ENCODE measurements at regions not wholly inside any gene's neighbourhood (a gene's known extent, or its start where the extent isn't known, plus 50 kb on each side); places are given as distances from the start of the nearest gene placed in this dataset.
A peak's percentile ranks its signal among the peaks of the same experiment; 100 is the strongest.
"Not testable (repeated sequence)": the region's sequence is repeated elsewhere in the genome, so short reads cannot be mapped to it uniquely, and the experiment has no call there.

DNA sequence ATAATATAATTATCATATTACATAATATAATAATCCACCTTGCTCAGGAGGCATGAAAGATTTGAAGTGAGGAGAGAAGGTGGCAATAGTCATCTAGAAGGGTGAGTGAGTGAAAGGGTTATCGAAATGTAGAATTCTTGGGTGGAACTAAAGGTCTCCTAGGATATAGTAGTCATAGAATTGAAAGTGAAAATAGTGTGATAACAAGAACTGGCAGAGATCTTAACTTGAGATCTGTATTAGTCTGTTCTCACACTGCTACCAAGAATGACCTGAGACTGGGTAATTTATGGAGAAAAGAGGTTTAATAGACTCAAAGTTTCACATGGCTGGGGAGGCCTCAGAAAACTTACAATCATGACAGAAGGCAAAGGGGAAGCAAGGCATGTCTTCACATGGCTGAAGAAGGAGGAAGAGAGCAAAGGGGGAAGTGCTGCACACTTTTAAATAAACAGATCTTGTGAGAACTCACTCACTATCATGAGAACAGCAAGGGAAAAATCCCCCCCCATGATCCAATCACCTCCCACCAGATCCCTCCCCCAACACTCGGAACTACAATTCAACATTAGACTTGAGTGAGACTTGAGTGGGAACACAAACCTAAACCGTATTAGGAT is 351.5 kb downstream of the NR4A2 start:
- Mint-ChIP-seq H3K4me3 (ENCODE audit: unreplicated experiment) (no peak overlapping the region), H3K27ac (ENCODE audit: unreplicated experiment) (no peak overlapping the region), H3K9me3 (ENCODE audit: unreplicated experiment) (no peaks in the 10 kb centered on the region), H3K4me1 (ENCODE audit: low read depth, unreplicated experiment) (no peaks in the 10 kb centered on the region), H3K36me3 (ENCODE audit: unreplicated experiment) (no peaks in the 10 kb centered on the region), H3K27me3 (ENCODE audit: unreplicated experiment) (no peaks in the 10 kb centered on the region)
- DNase-seq = no peak
- TF ChIP-seq, protein P1, sequence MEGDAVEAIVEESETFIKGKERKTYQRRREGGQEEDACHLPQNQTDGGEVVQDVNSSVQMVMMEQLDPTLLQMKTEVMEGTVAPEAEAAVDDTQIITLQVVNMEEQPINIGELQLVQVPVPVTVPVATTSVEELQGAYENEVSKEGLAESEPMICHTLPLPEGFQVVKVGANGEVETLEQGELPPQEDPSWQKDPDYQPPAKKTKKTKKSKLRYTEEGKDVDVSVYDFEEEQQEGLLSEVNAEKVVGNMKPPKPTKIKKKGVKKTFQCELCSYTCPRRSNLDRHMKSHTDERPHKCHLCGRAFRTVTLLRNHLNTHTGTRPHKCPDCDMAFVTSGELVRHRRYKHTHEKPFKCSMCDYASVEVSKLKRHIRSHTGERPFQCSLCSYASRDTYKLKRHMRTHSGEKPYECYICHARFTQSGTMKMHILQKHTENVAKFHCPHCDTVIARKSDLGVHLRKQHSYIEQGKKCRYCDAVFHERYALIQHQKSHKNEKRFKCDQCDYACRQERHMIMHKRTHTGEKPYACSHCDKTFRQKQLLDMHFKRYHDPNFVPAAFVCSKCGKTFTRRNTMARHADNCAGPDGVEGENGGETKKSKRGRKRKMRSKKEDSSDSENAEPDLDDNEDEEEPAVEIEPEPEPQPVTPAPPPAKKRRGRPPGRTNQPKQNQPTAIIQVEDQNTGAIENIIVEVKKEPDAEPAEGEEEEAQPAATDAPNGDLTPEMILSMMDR (IDR thresholded peaks at IDR 0.05; ENCODE audit: partially characterized antibody, unreplicated experiment) = no peak

DNA sequence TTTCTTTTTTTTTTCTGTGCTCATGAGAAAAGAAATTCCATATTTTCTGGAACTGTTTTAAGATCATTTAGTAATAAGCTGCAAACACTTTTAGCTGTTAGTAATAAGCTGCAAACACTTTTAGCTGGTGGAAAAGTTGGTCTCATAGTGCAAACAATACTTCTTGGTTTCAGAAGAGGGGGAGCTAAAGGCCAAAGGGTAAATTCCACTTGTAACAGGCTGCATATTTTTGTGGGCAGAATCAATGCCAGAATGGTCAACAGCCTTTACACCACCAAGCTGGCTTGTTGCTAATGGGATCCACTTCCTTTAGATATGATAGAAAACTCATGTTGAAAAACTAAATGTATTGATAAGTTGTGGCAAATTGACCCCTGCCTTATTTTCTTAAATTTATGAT is 356.8 kb downstream of the NR4A2 start:
- no peaks in the 10 kb centered on the region for H3K27me3 Mint-ChIP-seq (ENCODE audit: unreplicated experiment)
- H3K36me3 Mint-ChIP-seq (ENCODE audit: unreplicated experiment) = no peaks in the 10 kb centered on the region
- no peaks in the 10 kb centered on the region for H3K4me1 Mint-ChIP-seq (ENCODE audit: low read depth, unreplicated experiment)
- TF ChIP-seq, protein P1 (IDR thresholded peaks at IDR 0.05; ENCODE audit: partially characterized antibody, unreplicated experiment) = no peak
- no peaks in the 10 kb centered on the region for H3K9me3 Mint-ChIP-seq (ENCODE audit: unreplicated experiment)
- no peak for DNase-seq
- H3K27ac Mint-ChIP-seq (ENCODE audit: unreplicated experiment) = no peak overlapping the region
- H3K4me3 Mint-ChIP-seq (ENCODE audit: unreplicated experiment) = no peak overlapping the region

DNA sequence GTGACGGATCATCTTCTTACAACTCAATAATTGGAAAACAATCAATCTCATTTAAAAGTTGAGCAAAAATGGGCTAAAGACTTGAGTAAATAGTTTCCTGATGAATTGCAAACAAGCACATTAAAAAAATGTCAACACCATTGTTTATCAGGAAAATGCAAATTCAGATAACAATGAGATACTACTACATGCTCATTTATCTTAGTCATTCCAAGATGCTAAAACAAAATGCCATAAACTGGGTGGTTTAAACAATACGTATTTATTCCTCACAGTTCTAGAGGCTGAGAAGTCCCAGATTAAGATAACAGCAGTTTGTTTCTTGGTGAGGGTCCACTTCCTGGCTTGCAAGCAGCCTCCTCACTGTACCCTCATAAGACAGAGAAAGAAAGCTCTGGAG is 359.6 kb downstream of the NR4A2 start:
- Mint-ChIP-seq H3K27ac (ENCODE audit: unreplicated experiment) (no peak overlapping the region), H3K4me1 (ENCODE audit: low read depth, unreplicated experiment) (no peaks in the 10 kb centered on the region), H3K27me3 (ENCODE audit: unreplicated experiment) (no peaks in the 10 kb centered on the region), H3K9me3 (ENCODE audit: unreplicated experiment) (no peaks in the 10 kb centered on the region), H3K36me3 (ENCODE audit: unreplicated experiment) (no peaks in the 10 kb centered on the region), H3K4me3 (ENCODE audit: unreplicated experiment) (no peak overlapping the region)
- no peak for DNase-seq
- TF ChIP-seq, protein P1 (IDR thresholded peaks at IDR 0.05; ENCODE audit: partially characterized antibody, unreplicated experiment) = no peak

DNA sequence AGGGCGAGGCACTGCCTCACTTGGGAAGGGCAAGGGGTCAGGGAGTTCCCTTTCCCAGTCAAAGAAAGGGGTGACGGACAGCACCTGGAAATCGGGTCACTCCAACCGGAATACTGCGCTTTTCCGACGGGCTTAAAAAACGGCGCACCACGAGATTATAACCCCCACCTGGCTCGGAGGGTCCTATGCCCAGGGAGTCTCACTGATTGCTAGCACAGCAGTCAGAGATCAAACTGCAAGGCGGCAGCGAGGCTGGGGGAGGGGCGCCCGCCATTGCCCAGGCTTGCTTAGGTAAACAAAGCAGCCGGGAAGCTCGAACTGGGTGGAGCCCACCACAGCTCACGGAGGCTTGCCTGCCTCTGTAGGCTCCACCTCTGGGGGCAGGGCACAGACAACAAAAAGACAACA is 366.5 kb downstream of the NR4A2 start:
- not testable (repeated sequence) for H3K27me3 Mint-ChIP-seq (ENCODE audit: unreplicated experiment); H3K9me3 Mint-ChIP-seq (ENCODE audit: unreplicated experiment); DNase-seq; H3K4me1 Mint-ChIP-seq (ENCODE audit: low read depth, unreplicated experiment); H3K36me3 Mint-ChIP-seq (ENCODE audit: unreplicated experiment)
- Mint-ChIP-seq H3K4me3 (ENCODE audit: unreplicated experiment) (peak overlapping the region; percentile 40), H3K27ac (ENCODE audit: unreplicated experiment) (peak overlapping the region; percentile 68)

DNA sequence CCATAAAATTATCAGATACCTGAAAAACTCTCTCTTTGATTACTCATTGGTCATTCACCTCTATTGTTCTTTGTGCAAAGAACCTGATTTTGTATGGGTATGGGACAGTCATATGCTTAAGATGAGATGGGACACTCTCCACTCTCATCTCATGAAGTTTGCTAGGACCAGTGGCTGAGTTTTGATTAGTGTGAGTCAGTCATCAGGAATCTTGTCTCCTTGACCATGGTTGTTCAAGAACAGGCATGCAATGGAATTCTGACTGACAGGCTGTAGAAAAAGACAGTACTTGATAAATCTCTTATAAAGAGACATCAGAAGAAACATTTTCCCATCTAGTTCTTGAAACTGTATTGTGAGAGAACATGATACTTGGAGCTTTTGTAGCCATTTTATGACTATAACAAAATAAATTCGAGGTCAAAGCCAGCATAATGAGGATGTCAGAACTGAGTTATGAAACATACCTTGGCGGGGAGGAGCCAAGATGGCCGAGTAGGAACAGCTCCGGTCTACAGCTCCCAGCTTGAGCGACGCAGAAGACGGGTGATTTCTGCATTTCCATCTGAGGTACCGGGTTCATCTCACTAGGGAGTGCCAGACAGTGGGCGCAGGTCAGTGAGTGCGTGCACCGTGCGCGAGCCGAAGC is 367.0 kb downstream of the NR4A2 start:
- peak overlapping the region; percentile 68 for H3K27ac Mint-ChIP-seq (ENCODE audit: unreplicated experiment)
- H3K4me1 Mint-ChIP-seq (ENCODE audit: low read depth, unreplicated experiment) = peaks cover 5% of the 10 kb centered on the region
- TF ChIP-seq, protein P1 (IDR thresholded peaks at IDR 0.05; ENCODE audit: partially characterized antibody, unreplicated experiment) = no peak
- H3K9me3 Mint-ChIP-seq (ENCODE audit: unreplicated experiment) = peaks cover 3% of the 10 kb centered on the region
- H3K27me3 Mint-ChIP-seq (ENCODE audit: unreplicated experiment) = no peaks in the 10 kb centered on the region
- H3K36me3 Mint-ChIP-seq (ENCODE audit: unreplicated experiment) = no peaks in the 10 kb centered on the region
- H3K4me3 Mint-ChIP-seq (ENCODE audit: unreplicated experiment) = peak overlapping the region; percentile 40
- DNase-seq = no peak

Measured in glutamatergic neuron (in vitro differentiated cells).